DMS79 treated with DMSO at 0.1 percent for 48 hours (cell line): ENCODE measurements at regions not wholly inside any gene's neighbourhood (a gene's known extent, or its start where the extent isn't known, plus 50 kb on each side); places are given as distances from the start of the nearest gene placed in this dataset.

Experiments
- DNase-seq: peaks from one replicate; lab custom pipeline; 2025; lab: John Stamatoyannopoulos, UW

- no peak for DNase-seq
These were observed 159.2 kb downstream of the ANKRD60 start for GRCh38 chr20:58069207-58069606.

GRCh38 chr20:58065508-58066361 is 162.7 kb downstream of the ANKRD60 start:
- DNase-seq: no peak

- DNase-seq: no peak
These were observed 163.9 kb downstream of the ANKRD60 start for GRCh38 chr20:58064411-58065010.

- DNase-seq: no peak
These were observed 169.3 kb downstream of the ANKRD60 start for GRCh38 chr20:58059260-58059544.

GRCh38 chr20:58058421-58059259 is 169.8 kb downstream of the ANKRD60 start:
- DNase-seq: no peak

GRCh38 chr20:58056921-58057686 is 171.3 kb downstream of the ANKRD60 start:
- no peak for DNase-seq

GRCh38 chr20:58056021-58056591 is 172.3 kb downstream of the ANKRD60 start:
- no peak for DNase-seq

GRCh38 chr20:58054780-58055373 is 173.6 kb downstream of the ANKRD60 start:
- DNase-seq: no peak

- no peak for DNase-seq
These were observed 174.2 kb downstream of the ANKRD60 start for GRCh38 chr20:58054082-58054779.

GRCh38 chr20:58053391-58054055 is 174.9 kb downstream of the ANKRD60 start:
- no peak for DNase-seq

GRCh38 chr20:58051367-58051766 is 177.1 kb downstream of the ANKRD60 start:
- no peak for DNase-seq

GRCh38 chr20:58048096-58048702 is 180.3 kb downstream of the ANKRD60 start:
- peak; percentile 77 for DNase-seq

GRCh38 chr20:58046311-58046710 is 182.1 kb downstream of the ANKRD60 start:
- no peak for DNase-seq

- no peak for DNase-seq
These were observed 182.9 kb downstream of the ANKRD60 start for GRCh38 chr20:58045579-58045978.

GRCh38 chr20:58044931-58045555 is 183.4 kb downstream of the ANKRD60 start:
- DNase-seq: no peak

- DNase-seq: no peak
These were observed 184.2 kb downstream of the ANKRD60 start for GRCh38 chr20:58044286-58044685.

GRCh38 chr20:58043236-58044140 is 185.0 kb downstream of the ANKRD60 start:
- no peak for DNase-seq

GRCh38 chr20:58042591-58042990 is 185.9 kb downstream of the ANKRD60 start:
- no peak for DNase-seq
